PC-9 (cell line): ENCODE measurements at regions not wholly inside any gene's neighbourhood (a gene's known extent, or its start where the extent isn't known, plus 50 kb on each side); places are given as distances from the start of the nearest gene placed in this dataset.

Source experiments
- CTCF ChIP-seq: fragments of 200-600 bp; sonication (generic); conservative IDR thresholded peaks from 2 replicates; pipeline ENCODE4 v1.6.1; 2017; ENCODE audit warnings: mixed run types, antibody characterized with exemption, mild to moderate bottlenecking, moderate library complexity
- EZH2 ChIP-seq: fragments of 200-600 bp; sonication (generic); IDR thresholded peaks from 2 replicates; pipeline ENCODE4 v1.8.0; 2017; ENCODE audit warnings: antibody characterized with exemption, low read depth

GRCh38 chr15:47288794-47289193 lies 428.5 kb upstream of the SEMA6D start:
- TF ChIP-seq CTCF (no peak), EZH2 (no peak)
